ENCODE measurements at regions not wholly inside any gene's neighbourhood (a gene's known extent, or its start where the extent isn't known, plus 50 kb on each side); places are given as distances from the start of the nearest gene placed in this dataset.
"Not testable (repeated sequence)": the region's sequence is repeated elsewhere in the genome, so short reads cannot be mapped to it uniquely, and the experiment has no call there.

- Histone ChIP-seq H3K27ac (no peak overlapping the region), H3K27me3 (peaks cover 49% of the 10 kb centered on the region), H3K4me1 (no peaks in the 10 kb centered on the region), H3K36me3 (no peaks in the 10 kb centered on the region), H3K4me3 (peak overlapping the region; percentile 7), H3K9me3 (no peaks in the 10 kb centered on the region)
- TF ChIP-seq, protein P1, sequence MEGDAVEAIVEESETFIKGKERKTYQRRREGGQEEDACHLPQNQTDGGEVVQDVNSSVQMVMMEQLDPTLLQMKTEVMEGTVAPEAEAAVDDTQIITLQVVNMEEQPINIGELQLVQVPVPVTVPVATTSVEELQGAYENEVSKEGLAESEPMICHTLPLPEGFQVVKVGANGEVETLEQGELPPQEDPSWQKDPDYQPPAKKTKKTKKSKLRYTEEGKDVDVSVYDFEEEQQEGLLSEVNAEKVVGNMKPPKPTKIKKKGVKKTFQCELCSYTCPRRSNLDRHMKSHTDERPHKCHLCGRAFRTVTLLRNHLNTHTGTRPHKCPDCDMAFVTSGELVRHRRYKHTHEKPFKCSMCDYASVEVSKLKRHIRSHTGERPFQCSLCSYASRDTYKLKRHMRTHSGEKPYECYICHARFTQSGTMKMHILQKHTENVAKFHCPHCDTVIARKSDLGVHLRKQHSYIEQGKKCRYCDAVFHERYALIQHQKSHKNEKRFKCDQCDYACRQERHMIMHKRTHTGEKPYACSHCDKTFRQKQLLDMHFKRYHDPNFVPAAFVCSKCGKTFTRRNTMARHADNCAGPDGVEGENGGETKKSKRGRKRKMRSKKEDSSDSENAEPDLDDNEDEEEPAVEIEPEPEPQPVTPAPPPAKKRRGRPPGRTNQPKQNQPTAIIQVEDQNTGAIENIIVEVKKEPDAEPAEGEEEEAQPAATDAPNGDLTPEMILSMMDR (IDR thresholded peaks at IDR 0.05), result no peak
- intact Hi-C loops (cut with DNase I), result no loop called here
- ATAC-seq, result peak; percentile 33
- no peak for DNase-seq
Observed at GRCh38 chr7:149692557-149692982, 80.8 kb downstream of the ZNF467 start.

DNA sequence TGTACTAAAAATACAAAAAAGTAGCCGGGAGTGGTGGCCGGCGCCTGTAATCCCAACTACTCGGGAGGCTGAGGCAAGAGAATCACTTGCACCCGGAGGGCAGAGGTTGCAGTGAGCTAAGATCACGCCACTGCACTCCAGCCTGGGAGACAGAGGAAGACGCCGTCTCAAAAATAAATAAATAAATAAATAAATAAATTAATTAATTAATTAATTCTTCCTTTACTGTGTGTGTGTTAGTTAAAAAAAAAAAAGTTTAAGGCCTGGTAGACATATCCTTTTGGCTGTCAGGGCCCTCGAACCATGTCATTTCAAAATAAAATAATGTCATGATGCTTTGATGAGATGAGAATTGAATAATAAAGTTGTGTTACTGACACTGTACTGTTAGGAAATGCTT is 81.3 kb downstream of the ZNF467 start:
- no peaks in the 10 kb centered on the region for H3K36me3 ChIP-seq
- no peak overlapping the region for H3K27ac ChIP-seq
- H3K27me3 ChIP-seq, result peaks cover 49% of the 10 kb centered on the region
- ATAC-seq (no peak), DNase-seq (no peak)
- no peaks in the 10 kb centered on the region for H3K9me3 ChIP-seq
- peak overlapping the region; percentile 7 for H3K4me3 ChIP-seq
- TF ChIP-seq, protein P1 (IDR thresholded peaks at IDR 0.05), result no peak
- intact Hi-C loops (cut with DNase I), result no loop called here
- H3K4me1 ChIP-seq, result no peaks in the 10 kb centered on the region

DNA sequence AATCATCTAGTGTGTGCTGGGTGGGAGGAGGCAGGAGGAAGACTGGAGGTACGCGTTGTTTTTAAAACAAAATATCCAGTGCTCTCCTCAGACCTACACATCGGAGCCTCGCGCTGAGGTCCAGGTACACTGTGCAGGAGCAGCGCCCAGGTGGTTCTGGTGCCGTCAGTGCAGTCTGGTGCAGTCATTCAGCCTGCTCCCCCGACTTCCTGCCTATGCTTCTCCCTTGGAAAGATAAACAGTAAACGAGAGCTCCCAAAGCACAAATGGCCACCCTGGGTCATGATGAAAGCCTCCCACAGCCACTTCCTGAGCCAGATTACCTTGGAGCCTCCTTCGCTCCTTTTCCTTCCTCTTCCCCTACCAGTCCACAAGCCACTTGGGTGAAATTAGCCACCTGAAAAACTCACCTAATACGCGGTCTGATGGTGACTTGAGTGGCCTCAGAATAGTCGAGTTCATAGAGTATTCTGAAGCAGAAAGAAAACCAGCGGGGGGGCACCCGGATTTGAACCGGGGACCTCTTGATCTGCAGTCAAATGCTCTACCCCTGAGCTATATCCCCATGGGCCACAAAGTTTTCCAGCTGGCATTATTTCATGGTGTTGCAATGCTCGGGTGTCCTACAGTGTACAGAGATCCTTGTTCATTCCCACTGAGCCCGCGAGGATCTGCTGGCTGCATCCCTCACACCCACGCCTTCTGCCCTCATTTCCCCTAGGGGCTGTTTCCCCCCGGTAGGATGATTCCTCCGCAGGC is 82.5 kb downstream of the ZNF467 start:
- peak; percentile 31 for ATAC-seq
- DNase-seq, result no peak
- Histone ChIP-seq H3K27ac (no peak overlapping the region), H3K4me1 (no peaks in the 10 kb centered on the region), H3K36me3 (no peaks in the 10 kb centered on the region), H3K9me3 (no peaks in the 10 kb centered on the region), H3K4me3 (no peak overlapping the region), H3K27me3 (peaks cover 49% of the 10 kb centered on the region)
- intact Hi-C loops (cut with DNase I), result no loop called here
- TF ChIP-seq, protein P1 (IDR thresholded peaks at IDR 0.05), result no peak

DNA sequence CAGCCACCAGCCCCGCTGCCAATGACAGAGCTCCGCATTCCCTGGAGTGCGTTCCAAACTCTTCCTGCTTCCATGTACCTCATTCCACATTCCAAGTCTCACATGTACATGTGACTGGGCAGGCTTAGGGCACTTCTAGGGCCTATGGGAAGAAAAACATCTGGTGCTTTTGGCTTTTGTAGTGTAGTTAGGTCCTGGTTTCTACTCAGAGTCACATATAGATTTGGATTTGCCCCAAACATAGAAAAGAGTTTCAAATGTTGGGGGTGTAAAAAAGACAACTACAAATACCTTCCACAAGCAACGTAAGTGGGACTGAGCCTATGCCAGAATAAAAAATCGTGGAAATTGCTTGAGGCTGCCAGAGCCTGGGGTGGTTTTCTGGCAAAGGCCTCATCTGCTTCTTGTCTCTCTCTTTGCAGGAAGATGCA is 84.1 kb downstream of the ZNF467 start:
- no peak for ATAC-seq
- peaks cover 49% of the 10 kb centered on the region for H3K27me3 ChIP-seq

DNA sequence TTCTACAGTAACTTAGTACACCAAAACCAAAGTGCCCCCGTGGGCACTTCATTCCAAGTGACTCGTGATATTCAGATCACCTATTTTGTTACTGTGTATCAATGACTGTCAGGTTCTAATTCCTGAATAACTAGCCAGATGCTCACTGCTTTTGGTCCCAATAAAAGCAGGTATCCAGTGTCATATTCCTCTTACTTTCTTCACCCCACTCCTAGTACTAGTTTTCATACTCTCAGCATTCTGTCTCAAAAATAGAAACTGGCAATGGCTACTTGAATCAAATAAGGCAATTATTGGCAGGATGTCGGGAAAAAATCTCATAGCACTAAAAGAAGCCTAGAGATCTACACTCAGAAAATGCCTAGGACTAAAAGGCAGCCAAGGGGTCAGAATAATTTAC is 84.6 kb downstream of the ZNF467 start:
- Histone ChIP-seq H3K36me3 (no peaks in the 10 kb centered on the region), H3K9me3 (no peaks in the 10 kb centered on the region), H3K27me3 (peaks cover 49% of the 10 kb centered on the region), H3K4me1 (no peaks in the 10 kb centered on the region), H3K4me3 (no peak overlapping the region), H3K27ac (no peak overlapping the region)
- intact Hi-C loops (cut with DNase I), result no loop called here
- no peak for ATAC-seq
- TF ChIP-seq, protein P1 (IDR thresholded peaks at IDR 0.05), result no peak
- no peak for DNase-seq

More for the DNA sequence above, 84.1 kb downstream of the ZNF467 start:
- no peak for DNase-seq
- TF ChIP-seq, protein P1 (IDR thresholded peaks at IDR 0.05), result no peak
- no peaks in the 10 kb centered on the region for H3K9me3 ChIP-seq
- H3K4me1 ChIP-seq, result no peaks in the 10 kb centered on the region
- no peak overlapping the region for H3K4me3 ChIP-seq
- H3K36me3 ChIP-seq, result no peaks in the 10 kb centered on the region
- no peak overlapping the region for H3K27ac ChIP-seq
- intact Hi-C loops (cut with DNase I), result no loop called here

- H3K27ac ChIP-seq; intact Hi-C loops (cut with DNase I); H3K36me3 ChIP-seq; H3K9me3 ChIP-seq; DNase-seq; H3K4me3 ChIP-seq; H3K4me1 ChIP-seq; ATAC-seq: not testable (repeated sequence)
- peaks cover 42% of the 10 kb centered on the region for H3K27me3 ChIP-seq
Observed at GRCh38 chr7:149687820-149688219, 85.6 kb downstream of the ZNF467 start.
